K562 (cell line): ENCODE measurements at regions not wholly inside any gene's neighbourhood (a gene's known extent, or its start where the extent isn't known, plus 50 kb on each side); places are given as distances from the start of the nearest gene placed in this dataset.

ENCODE experiments used
- BMI1 ChIP-seq: fragments of 150-350 bp; IDR thresholded peaks from 2 replicates; pipeline ENCODE4 v1.6.1; 2014; ENCODE audit warnings: low read length
- CBX3 ChIP-seq, 2 experiments: IDR thresholded peaks; 1 replicate in 1 of 2; 2 replicates in 1 of 2; pipeline ENCODE4 v1.6.1; 2012; ENCODE audit warnings: inconsistent platforms in 2 of 2, low read length in 2 of 2, borderline replicate concordance in 1 of 2, control low read depth in 1 of 2
- E2F3 ChIP-seq: fragments of 250-450 bp; sonication (Bioruptor Pico); IDR thresholded peaks from 2 replicates; pipeline ENCODE4 v1.4.0; 2020; ENCODE audit warnings: mild to moderate bottlenecking
- FOXA3 ChIP-seq, 2 experiments: fragments of 450-650 bp in 1 of 2; sonication (generic) in 1 of 2; formaldehyde crosslinking; IDR thresholded peaks in 1 of 2; conservative IDR thresholded peaks in 1 of 2; 2 replicates each; pipeline versions ENCODE4 v1.4.0 to v1.8.0; 2020 to 2022; ENCODE audit warnings: mild to moderate bottlenecking in 2 of 2, missing genetic modification reagents in 1 of 2
- HDAC1 ChIP-seq, 2 experiments: fragments of 450-650 bp; IDR thresholded peaks; 2 replicates each; pipeline ENCODE4 v1.6.1; 2016 to 2017; ENCODE audit warnings: inconsistent platforms in 1 of 2, mild to moderate bottlenecking in 1 of 2, moderate library complexity in 1 of 2
- HNRNPH1 ChIP-seq: fragments of 200-400 bp; formaldehyde crosslinking; optimal IDR thresholded peaks from 2 replicates; pipeline ENCODE3; 2017; ENCODE audit warnings: low read depth, mild to moderate bottlenecking, low read length, moderate library complexity
- MTF1 ChIP-seq: fragments of 250-450 bp; sonication (Bioruptor Pico); IDR thresholded peaks from 2 replicates; pipeline ENCODE4 v1.9.0; 2021; ENCODE audit warnings: moderate library complexity, mild to moderate bottlenecking, inconsistent platforms, borderline replicate concordance
- PHF21A ChIP-seq: fragments of 450-650 bp; IDR thresholded peaks from 2 replicates; pipeline ENCODE4 v1.6.1; 2017; ENCODE audit warnings: low read depth, borderline replicate concordance
- POLR2B ChIP-seq: fragments of 450-650 bp; IDR thresholded peaks from 2 replicates; pipeline ENCODE4 v1.6.1; 2018; ENCODE audit warnings: low read depth; ENCODE audit not compliant: partially characterized antibody
- RCOR1 ChIP-seq, 2 experiments: IDR thresholded peaks; 2 replicates each; pipeline ENCODE4 v1.6.1; 2012; ENCODE audit warnings: low read depth in 2 of 2, low read length in 2 of 2, borderline replicate concordance in 1 of 2, improper control_type of control experiment in 1 of 2
- ZNF146 ChIP-seq: IDR thresholded peaks from one replicate; pipeline ENCODE4 v1.6.1; 2018; ENCODE audit warnings: missing compliant biosample characterization; ENCODE audit not compliant: unreplicated experiment
- ZNF175 ChIP-seq: fragments of 200-800 bp; sonication (Bioruptor generic); IDR thresholded peaks from 2 replicates; pipeline ENCODE4 v1.6.1; 2016; ENCODE audit warnings: low read depth, mild to moderate bottlenecking, missing genetic modification characterization, missing compliant biosample characterization
- ZNF347 ChIP-seq: fragments of 450-650 bp; formaldehyde crosslinking; IDR thresholded peaks from 2 replicates; pipeline ENCODE4 v1.4.0; 2020; ENCODE audit warnings: low read depth, mild to moderate bottlenecking, moderate library complexity
- ZNF583 ChIP-seq: fragments of 250-450 bp; sonication (Bioruptor Pico); IDR thresholded peaks from 2 replicates; pipeline ENCODE4 v1.4.0; 2020
- ZNF77 ChIP-seq: fragments of 250-450 bp; sonication (Bioruptor Pico); IDR thresholded peaks from 2 replicates; pipeline ENCODE4 v1.5.0; 2020
- ZNF79 ChIP-seq: fragments of 250-450 bp; sonication (Bioruptor Pico); IDR thresholded peaks from 2 replicates; pipeline ENCODE4 v1.4.0; 2020; ENCODE audit warnings: low read depth, mild to moderate bottlenecking, moderate library complexity
- TF ChIP-seq, protein P1 (sequence below): fragments of 450-650 bp; formaldehyde crosslinking; IDR thresholded peaks from 2 replicates; pipeline ENCODE4 v1.4.0; 2020; ENCODE audit warnings: mild to moderate bottlenecking
- TF ChIP-seq, protein P2 (sequence below): sonication (generic); formaldehyde crosslinking; IDR thresholded peaks from 2 replicates; pipeline ENCODE4 v1.9.0; 2022; ENCODE audit warnings: mild to moderate bottlenecking, missing genetic modification reagents
- TF ChIP-seq, protein P3 (sequence below): sonication (generic); formaldehyde crosslinking; IDR thresholded peaks from 2 replicates; pipeline ENCODE4 v1.8.1; 2022; ENCODE audit warnings: missing genetic modification reagents
- TF ChIP-seq, protein P4 (sequence below), 3 experiments: IDR thresholded peaks in 2 of 3; conservative IDR thresholded peaks in 1 of 3; 2 replicates each; pipeline ENCODE4 v1.5.1; 2011 to 2012; ENCODE audit warnings: low read length in 3 of 3, mild to moderate bottlenecking in 3 of 3, control low read depth in 2 of 3, improper control_type of control experiment in 1 of 3, inconsistent platforms in 1 of 3, low read depth in 1 of 3, mixed read lengths in 1 of 3, moderate library complexity in 1 of 3; ENCODE audit not compliant: insufficient read depth in 2 of 3
- TF ChIP-seq, protein P5 (sequence below): fragments of 250-450 bp; sonication (Bioruptor Pico); IDR thresholded peaks from 2 replicates; pipeline ENCODE4 v1.8.0; 2021; ENCODE audit warnings: borderline replicate concordance, mild to moderate bottlenecking, moderate library complexity; ENCODE audit not compliant: poor library complexity, severe bottlenecking

DNA sequence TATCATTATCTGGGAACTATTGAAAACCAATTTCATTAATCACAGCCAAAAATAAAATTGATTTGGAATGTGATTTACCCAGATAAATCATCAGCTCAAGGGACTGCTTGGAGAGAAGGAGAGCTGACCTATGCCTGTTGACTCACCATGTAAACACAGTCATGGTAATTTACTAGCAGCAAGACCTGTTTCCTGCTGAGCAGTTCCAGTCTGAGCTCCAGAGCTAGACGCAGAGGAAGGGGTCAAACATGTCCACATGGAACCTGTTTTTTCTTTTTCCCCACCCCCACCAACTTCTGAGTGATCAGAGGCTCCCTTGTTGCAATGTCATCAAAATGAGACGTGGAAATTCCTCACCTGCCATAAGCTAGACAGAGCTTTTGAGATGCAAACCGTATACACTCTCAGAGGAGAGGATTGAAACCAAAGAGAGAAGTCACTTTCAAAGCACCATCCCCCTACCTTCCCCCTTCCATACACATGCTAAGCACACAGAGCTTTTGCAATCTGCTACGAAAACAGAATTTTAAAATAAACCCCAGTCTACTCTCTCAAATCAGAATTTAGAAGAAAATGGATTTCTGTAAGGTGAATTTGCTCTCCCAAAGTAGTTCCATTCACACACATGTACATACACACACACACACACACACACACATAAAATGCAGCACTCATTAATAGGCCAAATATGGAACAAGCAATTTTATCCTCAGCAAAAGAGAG lies 55.9 kb upstream of the PTGFRN start (continued):
- TF ChIP-seq, protein P1, sequence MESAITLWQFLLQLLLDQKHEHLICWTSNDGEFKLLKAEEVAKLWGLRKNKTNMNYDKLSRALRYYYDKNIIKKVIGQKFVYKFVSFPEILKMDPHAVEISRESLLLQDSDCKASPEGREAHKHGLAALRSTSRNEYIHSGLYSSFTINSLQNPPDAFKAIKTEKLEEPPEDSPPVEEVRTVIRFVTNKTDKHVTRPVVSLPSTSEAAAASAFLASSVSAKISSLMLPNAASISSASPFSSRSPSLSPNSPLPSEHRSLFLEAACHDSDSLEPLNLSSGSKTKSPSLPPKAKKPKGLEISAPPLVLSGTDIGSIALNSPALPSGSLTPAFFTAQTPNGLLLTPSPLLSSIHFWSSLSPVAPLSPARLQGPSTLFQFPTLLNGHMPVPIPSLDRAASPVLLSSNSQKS (CRISPR knock-in tag): no peak
- no peak for TF ChIP-seq BMI1
- no peak for TF ChIP-seq ZNF175 (CRISPR knock-in tag)
- TF ChIP-seq RCOR1 (IDR thresholded peaks at IDR 0.05; ENCODE audit: borderline replicate concordance in 1 of 2, low read depth in 2 of 2, low read length in 2 of 2): peak in 1 of 2 experiments; percentile 35; a peak in 1 of 4 replicates
- no peak for TF ChIP-seq ZNF77
- no peak for TF ChIP-seq ZNF583
- TF ChIP-seq POLR2B: no peak
- TF ChIP-seq, protein P2, sequence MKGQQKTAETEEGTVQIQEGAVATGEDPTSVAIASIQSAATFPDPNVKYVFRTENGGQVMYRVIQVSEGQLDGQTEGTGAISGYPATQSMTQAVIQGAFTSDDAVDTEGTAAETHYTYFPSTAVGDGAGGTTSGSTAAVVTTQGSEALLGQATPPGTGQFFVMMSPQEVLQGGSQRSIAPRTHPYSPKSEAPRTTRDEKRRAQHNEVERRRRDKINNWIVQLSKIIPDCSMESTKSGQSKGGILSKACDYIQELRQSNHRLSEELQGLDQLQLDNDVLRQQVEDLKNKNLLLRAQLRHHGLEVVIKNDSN (CRISPR knock-in tag): no peak
- no peak for TF ChIP-seq HNRNPH1
- no peak for TF ChIP-seq CBX3 (IDR thresholded peaks at IDR 0.05; ENCODE audit: borderline replicate concordance in 1 of 2, low read length in 2 of 2)
- TF ChIP-seq, protein P3, sequence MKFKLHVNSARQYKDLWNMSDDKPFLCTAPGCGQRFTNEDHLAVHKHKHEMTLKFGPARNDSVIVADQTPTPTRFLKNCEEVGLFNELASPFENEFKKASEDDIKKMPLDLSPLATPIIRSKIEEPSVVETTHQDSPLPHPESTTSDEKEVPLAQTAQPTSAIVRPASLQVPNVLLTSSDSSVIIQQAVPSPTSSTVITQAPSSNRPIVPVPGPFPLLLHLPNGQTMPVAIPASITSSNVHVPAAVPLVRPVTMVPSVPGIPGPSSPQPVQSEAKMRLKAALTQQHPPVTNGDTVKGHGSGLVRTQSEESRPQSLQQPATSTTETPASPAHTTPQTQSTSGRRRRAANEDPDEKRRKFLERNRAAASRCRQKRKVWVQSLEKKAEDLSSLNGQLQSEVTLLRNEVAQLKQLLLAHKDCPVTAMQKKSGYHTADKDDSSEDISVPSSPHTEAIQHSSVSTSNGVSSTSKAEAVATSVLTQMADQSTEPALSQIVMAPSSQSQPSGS (CRISPR knock-in tag): no peak
- 0 out of 4 replicates have a peak, but pooled peaks of 1 of the 2 experiments have one; percentile 9 for TF ChIP-seq HDAC1 (IDR thresholded peaks at IDR 0.05)
- TF ChIP-seq ZNF146 (CRISPR knock-in tag): no peak
- peak; percentile 91 to 96; a peak in 3 of 4 replicates for TF ChIP-seq FOXA3 (CRISPR knock-in tag; conservative IDR thresholded peaks at IDR 0.05 in 1 of 2, IDR thresholded peaks at IDR 0.05 in 1 of 2)
- TF ChIP-seq PHF21A: 0 out of 2 replicates have a peak, but pooled peaks have one; percentile 25
- TF ChIP-seq, protein P4, sequence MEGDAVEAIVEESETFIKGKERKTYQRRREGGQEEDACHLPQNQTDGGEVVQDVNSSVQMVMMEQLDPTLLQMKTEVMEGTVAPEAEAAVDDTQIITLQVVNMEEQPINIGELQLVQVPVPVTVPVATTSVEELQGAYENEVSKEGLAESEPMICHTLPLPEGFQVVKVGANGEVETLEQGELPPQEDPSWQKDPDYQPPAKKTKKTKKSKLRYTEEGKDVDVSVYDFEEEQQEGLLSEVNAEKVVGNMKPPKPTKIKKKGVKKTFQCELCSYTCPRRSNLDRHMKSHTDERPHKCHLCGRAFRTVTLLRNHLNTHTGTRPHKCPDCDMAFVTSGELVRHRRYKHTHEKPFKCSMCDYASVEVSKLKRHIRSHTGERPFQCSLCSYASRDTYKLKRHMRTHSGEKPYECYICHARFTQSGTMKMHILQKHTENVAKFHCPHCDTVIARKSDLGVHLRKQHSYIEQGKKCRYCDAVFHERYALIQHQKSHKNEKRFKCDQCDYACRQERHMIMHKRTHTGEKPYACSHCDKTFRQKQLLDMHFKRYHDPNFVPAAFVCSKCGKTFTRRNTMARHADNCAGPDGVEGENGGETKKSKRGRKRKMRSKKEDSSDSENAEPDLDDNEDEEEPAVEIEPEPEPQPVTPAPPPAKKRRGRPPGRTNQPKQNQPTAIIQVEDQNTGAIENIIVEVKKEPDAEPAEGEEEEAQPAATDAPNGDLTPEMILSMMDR (IDR thresholded peaks at IDR 0.05 in 2 of 3, conservative IDR thresholded peaks at IDR 0.05 in 1 of 3; ENCODE audit: insufficient read depth in 2 of 3, low read depth in 1 of 3, low read length in 3 of 3): no peak
- TF ChIP-seq, protein P5, sequence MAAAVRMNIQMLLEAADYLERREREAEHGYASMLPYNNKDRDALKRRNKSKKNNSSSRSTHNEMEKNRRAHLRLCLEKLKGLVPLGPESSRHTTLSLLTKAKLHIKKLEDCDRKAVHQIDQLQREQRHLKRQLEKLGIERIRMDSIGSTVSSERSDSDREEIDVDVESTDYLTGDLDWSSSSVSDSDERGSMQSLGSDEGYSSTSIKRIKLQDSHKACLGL (CRISPR knock-in tag): no peak
- no peak for TF ChIP-seq ZNF79 (CRISPR knock-in tag)
- TF ChIP-seq MTF1 (CRISPR knock-in tag): no peak
- no peak for TF ChIP-seq E2F3 (CRISPR knock-in tag)
- TF ChIP-seq ZNF347 (CRISPR knock-in tag): no peak
